Liver (tissue), 8 donors: ENCODE measurements at regions not wholly inside any gene's neighbourhood (a gene's known extent, or its start where the extent isn't known, plus 50 kb on each side); places are given as distances from the start of the nearest gene placed in this dataset.

ENCODE experiments used
- DNase-seq: peaks from one replicate; pipeline ENCODE4 v3.0.0-alpha.2; 2017; ENCODE audit warnings: low spot score
- H3K27ac ChIP-seq, 2 donors: one replicate each; pipeline ENCODE4 v1.7.0; 2013; ENCODE audit warnings: inconsistent platforms in 2 of 2, low read length in 2 of 2, control low read depth in 1 of 2, low read depth in 1 of 2, mild to moderate bottlenecking in 1 of 2
- H3K27me3 ChIP-seq, 4 donors: one replicate each; pipeline versions ENCODE4 v1.6.1 to v1.7.0; 2013; ENCODE audit warnings: low read length in 3 of 4, inconsistent platforms in 1 of 4, mild to moderate bottlenecking in 1 of 4, moderate library complexity in 1 of 4; ENCODE audit not compliant: control insufficient read depth in 4 of 4, insufficient read depth in 4 of 4
- H3K36me3 ChIP-seq, 4 donors: one replicate each; pipeline versions ENCODE4 v1.6.1 to v1.7.0; 2013; ENCODE audit warnings: low read length in 3 of 4, mild to moderate bottlenecking in 3 of 4, low read depth in 1 of 4, moderate library complexity in 1 of 4; ENCODE audit not compliant: control insufficient read depth in 4 of 4, insufficient read depth in 3 of 4
- H3K4me1 ChIP-seq, 4 donors: one replicate each; pipeline versions ENCODE4 v1.6.1 to v1.7.0; 2013; ENCODE audit warnings: low read length in 3 of 4, mild to moderate bottlenecking in 3 of 4, moderate library complexity in 1 of 4; ENCODE audit not compliant: control insufficient read depth in 4 of 4, insufficient read depth in 4 of 4
- H3K4me3 ChIP-seq, 3 donors: one replicate each; pipeline versions ENCODE4 v1.6.1 to v1.7.0; 2013; ENCODE audit warnings: low read length in 3 of 3, control low read depth in 1 of 3, low read depth in 1 of 3, mild to moderate bottlenecking in 1 of 3
- H3K9ac ChIP-seq, 2 donors: one replicate each; pipeline ENCODE4 v1.7.0; 2013; ENCODE audit warnings: low read length in 2 of 2, mild to moderate bottlenecking in 2 of 2, moderate library complexity in 2 of 2, control low read depth in 1 of 2, low read depth in 1 of 2
- H3K9me3 ChIP-seq, 4 donors: one replicate each; pipeline versions ENCODE4 v1.6.1 to v1.7.0; 2013; ENCODE audit warnings: low read length in 3 of 4; ENCODE audit not compliant: control insufficient read depth in 4 of 4
- FOXA1 ChIP-seq: IDR thresholded peaks from 2 replicates; pipeline ENCODE4 v1.6.1; 2016; ENCODE audit warnings: antibody characterized with exemption
- FOXA2 ChIP-seq: IDR thresholded peaks from 2 replicates; pipeline ENCODE4 v1.6.1; 2016; ENCODE audit warnings: antibody characterized with exemption
- GABPA ChIP-seq, 2 donors: IDR thresholded peaks in 1 of 2; conservative IDR thresholded peaks in 1 of 2; 2 replicates each; pipeline ENCODE4 v1.6.1; 2016; ENCODE audit warnings: antibody characterized with exemption in 2 of 2, mild to moderate bottlenecking in 1 of 2, moderate library complexity in 1 of 2
- HNF4A ChIP-seq, 2 donors: conservative IDR thresholded peaks; 2 replicates each; pipeline ENCODE4 v1.6.1; 2016; ENCODE audit warnings: antibody characterized with exemption in 2 of 2, mild to moderate bottlenecking in 2 of 2
- HNF4G ChIP-seq: IDR thresholded peaks from 2 replicates; pipeline ENCODE4 v1.6.1; 2016; ENCODE audit warnings: antibody characterized with exemption
- JUND ChIP-seq, 2 donors: IDR thresholded peaks; 2 replicates each; pipeline ENCODE4 v1.6.1; 2016; ENCODE audit warnings: antibody characterized with exemption in 2 of 2
- NR2F2 ChIP-seq: IDR thresholded peaks from 2 replicates; pipeline ENCODE4 v1.6.1; 2016; ENCODE audit warnings: antibody characterized with exemption
- RAD21 ChIP-seq, 2 donors: IDR thresholded peaks; 2 replicates each; pipeline ENCODE4 v1.6.1; 2016; ENCODE audit warnings: antibody characterized with exemption in 2 of 2, mild to moderate bottlenecking in 2 of 2
- RXRA ChIP-seq, 2 donors: IDR thresholded peaks; 2 replicates each; pipeline ENCODE4 v1.6.1; 2017 to 2018; ENCODE audit warnings: antibody characterized with exemption in 2 of 2, mild to moderate bottlenecking in 1 of 2
- SP1 ChIP-seq: IDR thresholded peaks from 2 replicates; pipeline ENCODE4 v1.6.1; 2018; ENCODE audit warnings: antibody characterized with exemption, mild to moderate bottlenecking
- YY1 ChIP-seq: IDR thresholded peaks from 2 replicates; pipeline ENCODE4 v1.6.1; 2016; ENCODE audit warnings: antibody characterized with exemption, mild to moderate bottlenecking
- WGBS: extraction: QIAGEN DNeasy Blood & Tissue Kit; methylation state at CpG from one replicate; pipeline ENCODE4 v1.1.7; 2013; 5-methylcytosine and 5-hydroxymethylcytosine counted together
- TF ChIP-seq, protein P1 (sequence below): IDR thresholded peaks from 2 replicates; pipeline ENCODE4 v1.6.1; 2016; ENCODE audit warnings: antibody characterized with exemption
- TF ChIP-seq, protein P2 (sequence below): IDR thresholded peaks from 2 replicates; pipeline ENCODE4 v1.6.1; 2016; ENCODE audit warnings: antibody characterized with exemption, mild to moderate bottlenecking
- TF ChIP-seq, protein P3 (sequence below): IDR thresholded peaks from 2 replicates; pipeline ENCODE4 v1.6.1; 2016; ENCODE audit warnings: antibody characterized with exemption
- TF ChIP-seq, protein P4 (sequence below): fragments of 150-350 bp; IDR thresholded peaks from 2 replicates; pipeline ENCODE4 v1.5.1; 2017; ENCODE audit warnings: improper control_type of control experiment, low read depth, low read length; ENCODE audit not compliant: missing input control
- TF ChIP-seq, protein P5 (sequence below): IDR thresholded peaks from 2 replicates; pipeline ENCODE4 v1.6.1; 2016; ENCODE audit warnings: antibody characterized with exemption
- donor health status: healthy.
- donor health status: healthy.
- donor health status: healthy.
- donor health status: healthy.
- donor health status: healthy.

DNA sequence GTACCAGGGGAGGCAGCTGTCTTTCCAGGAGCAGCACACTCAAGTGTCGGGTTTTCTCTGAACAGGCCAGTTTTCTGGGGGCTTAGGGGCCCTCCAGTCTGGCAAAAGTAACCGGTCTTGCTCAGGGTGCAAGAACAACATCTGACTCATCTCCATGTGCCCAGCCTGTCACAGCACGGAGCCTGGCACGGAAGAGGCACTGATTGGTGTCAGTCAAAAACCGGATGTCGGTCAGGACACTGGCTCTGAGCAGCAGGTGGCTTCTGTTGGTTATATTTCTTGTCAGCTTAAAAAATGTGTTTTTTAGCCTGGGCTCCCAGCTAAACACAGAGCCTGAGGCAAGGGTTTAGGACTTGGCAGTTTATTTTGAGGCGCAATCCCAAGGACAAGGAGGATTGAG is 139.9 kb downstream of the FBLN2 start:
- Histone ChIP-seq H3K4me3 (no peak overlapping the region), H3K27me3 (peaks cover 0 to 2% (median 0%) of the 10 kb centered on the region in 4 donors), H3K27ac (no peak overlapping the region), H3K4me1 (no peaks in the 10 kb centered on the region), H3K9ac (no peak overlapping the region), H3K9me3 (no peaks in the 10 kb centered on the region), H3K36me3 (no peaks in the 10 kb centered on the region)
- WGBS: 88% methylated on average over 7 of the region's 7 CpGs
- no peak for DNase-seq
- TF ChIP-seq HNF4A (conservative IDR thresholded peaks at IDR 0.05): no peak
- TF ChIP-seq YY1: no peak
- TF ChIP-seq RAD21 (IDR thresholded peaks at IDR 0.05): no peak
- no peak for TF ChIP-seq SP1
- TF ChIP-seq, protein P1, sequence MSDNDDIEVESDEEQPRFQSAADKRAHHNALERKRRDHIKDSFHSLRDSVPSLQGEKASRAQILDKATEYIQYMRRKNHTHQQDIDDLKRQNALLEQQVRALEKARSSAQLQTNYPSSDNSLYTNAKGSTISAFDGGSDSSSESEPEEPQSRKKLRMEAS: no peak
- no peak for TF ChIP-seq JUND (IDR thresholded peaks at IDR 0.05)
- TF ChIP-seq, protein P2, sequence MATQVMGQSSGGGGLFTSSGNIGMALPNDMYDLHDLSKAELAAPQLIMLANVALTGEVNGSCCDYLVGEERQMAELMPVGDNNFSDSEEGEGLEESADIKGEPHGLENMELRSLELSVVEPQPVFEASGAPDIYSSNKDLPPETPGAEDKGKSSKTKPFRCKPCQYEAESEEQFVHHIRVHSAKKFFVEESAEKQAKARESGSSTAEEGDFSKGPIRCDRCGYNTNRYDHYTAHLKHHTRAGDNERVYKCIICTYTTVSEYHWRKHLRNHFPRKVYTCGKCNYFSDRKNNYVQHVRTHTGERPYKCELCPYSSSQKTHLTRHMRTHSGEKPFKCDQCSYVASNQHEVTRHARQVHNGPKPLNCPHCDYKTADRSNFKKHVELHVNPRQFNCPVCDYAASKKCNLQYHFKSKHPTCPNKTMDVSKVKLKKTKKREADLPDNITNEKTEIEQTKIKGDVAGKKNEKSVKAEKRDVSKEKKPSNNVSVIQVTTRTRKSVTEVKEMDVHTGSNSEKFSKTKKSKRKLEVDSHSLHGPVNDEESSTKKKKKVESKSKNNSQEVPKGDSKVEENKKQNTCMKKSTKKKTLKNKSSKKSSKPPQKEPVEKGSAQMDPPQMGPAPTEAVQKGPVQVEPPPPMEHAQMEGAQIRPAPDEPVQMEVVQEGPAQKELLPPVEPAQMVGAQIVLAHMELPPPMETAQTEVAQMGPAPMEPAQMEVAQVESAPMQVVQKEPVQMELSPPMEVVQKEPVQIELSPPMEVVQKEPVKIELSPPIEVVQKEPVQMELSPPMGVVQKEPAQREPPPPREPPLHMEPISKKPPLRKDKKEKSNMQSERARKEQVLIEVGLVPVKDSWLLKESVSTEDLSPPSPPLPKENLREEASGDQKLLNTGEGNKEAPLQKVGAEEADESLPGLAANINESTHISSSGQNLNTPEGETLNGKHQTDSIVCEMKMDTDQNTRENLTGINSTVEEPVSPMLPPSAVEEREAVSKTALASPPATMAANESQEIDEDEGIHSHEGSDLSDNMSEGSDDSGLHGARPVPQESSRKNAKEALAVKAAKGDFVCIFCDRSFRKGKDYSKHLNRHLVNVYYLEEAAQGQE: no peak
- TF ChIP-seq FOXA2: no peak
- TF ChIP-seq, protein P3, sequence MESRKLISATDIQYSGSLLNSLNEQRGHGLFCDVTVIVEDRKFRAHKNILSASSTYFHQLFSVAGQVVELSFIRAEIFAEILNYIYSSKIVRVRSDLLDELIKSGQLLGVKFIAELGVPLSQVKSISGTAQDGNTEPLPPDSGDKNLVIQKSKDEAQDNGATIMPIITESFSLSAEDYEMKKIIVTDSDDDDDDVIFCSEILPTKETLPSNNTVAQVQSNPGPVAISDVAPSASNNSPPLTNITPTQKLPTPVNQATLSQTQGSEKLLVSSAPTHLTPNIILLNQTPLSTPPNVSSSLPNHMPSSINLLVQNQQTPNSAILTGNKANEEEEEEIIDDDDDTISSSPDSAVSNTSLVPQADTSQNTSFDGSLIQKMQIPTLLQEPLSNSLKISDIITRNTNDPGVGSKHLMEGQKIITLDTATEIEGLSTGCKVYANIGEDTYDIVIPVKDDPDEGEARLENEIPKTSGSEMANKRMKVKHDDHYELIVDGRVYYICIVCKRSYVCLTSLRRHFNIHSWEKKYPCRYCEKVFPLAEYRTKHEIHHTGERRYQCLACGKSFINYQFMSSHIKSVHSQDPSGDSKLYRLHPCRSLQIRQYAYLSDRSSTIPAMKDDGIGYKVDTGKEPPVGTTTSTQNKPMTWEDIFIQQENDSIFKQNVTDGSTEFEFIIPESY: no peak
- TF ChIP-seq RXRA (IDR thresholded peaks at IDR 0.05): no peak
- TF ChIP-seq, protein P4, sequence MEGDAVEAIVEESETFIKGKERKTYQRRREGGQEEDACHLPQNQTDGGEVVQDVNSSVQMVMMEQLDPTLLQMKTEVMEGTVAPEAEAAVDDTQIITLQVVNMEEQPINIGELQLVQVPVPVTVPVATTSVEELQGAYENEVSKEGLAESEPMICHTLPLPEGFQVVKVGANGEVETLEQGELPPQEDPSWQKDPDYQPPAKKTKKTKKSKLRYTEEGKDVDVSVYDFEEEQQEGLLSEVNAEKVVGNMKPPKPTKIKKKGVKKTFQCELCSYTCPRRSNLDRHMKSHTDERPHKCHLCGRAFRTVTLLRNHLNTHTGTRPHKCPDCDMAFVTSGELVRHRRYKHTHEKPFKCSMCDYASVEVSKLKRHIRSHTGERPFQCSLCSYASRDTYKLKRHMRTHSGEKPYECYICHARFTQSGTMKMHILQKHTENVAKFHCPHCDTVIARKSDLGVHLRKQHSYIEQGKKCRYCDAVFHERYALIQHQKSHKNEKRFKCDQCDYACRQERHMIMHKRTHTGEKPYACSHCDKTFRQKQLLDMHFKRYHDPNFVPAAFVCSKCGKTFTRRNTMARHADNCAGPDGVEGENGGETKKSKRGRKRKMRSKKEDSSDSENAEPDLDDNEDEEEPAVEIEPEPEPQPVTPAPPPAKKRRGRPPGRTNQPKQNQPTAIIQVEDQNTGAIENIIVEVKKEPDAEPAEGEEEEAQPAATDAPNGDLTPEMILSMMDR: no peak
- TF ChIP-seq GABPA (IDR thresholded peaks at IDR 0.05 in 1 of 2, conservative IDR thresholded peaks at IDR 0.05 in 1 of 2): no peak
- no peak for TF ChIP-seq FOXA1
- TF ChIP-seq, protein P5, sequence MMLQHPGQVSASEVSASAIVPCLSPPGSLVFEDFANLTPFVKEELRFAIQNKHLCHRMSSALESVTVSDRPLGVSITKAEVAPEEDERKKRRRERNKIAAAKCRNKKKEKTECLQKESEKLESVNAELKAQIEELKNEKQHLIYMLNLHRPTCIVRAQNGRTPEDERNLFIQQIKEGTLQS: no peak
- TF ChIP-seq HNF4G: no peak
- no peak for TF ChIP-seq NR2F2

DNA sequence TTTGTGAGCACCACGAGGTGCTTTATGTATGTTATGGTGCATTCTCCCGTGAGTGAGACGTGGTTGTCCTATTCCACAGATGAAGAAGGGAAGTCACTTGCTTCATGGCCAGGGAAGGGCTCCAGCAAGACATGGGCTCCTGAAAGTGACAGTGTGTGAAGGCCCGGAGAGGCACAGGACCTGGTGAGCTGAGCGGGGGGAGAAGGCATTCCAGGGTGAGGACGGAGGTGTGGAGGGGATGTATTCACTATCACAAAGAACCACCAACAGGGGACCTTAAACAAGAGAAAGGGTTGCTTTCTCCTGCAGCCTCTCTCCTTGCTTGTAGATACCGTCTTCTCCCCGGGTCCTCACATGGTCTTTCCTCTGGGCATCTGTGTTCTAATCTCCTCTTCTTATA is 139.1 kb downstream of the FBLN2 start:
- Histone ChIP-seq H3K27ac (no peak overlapping the region), H3K27me3 (peaks cover 0 to 7% (median 0%) of the 10 kb centered on the region in 4 donors), H3K9ac (no peak overlapping the region), H3K9me3 (no peaks in the 10 kb centered on the region), H3K4me3 (no peak overlapping the region), H3K36me3 (no peaks in the 10 kb centered on the region), H3K4me1 (no peaks in the 10 kb centered on the region)
- DNase-seq: no peak
- no peak for TF ChIP-seq NR2F2
- 66% methylated on average over 8 of the region's 8 CpGs for WGBS
